Cardiac fibroblast (primary cell): ENCODE measurements at regions not wholly inside any gene's neighbourhood (a gene's known extent, or its start where the extent isn't known, plus 50 kb on each side); places are given as distances from the start of the nearest gene placed in this dataset.

Source experiments
- DNase-seq, 2 donors: peaks; one replicate each; pipeline versions ENCODE4 v3.0.0 to v3.0.0-alpha.2; 2010; ENCODE audit warnings: low read depth in 2 of 2
- H3K4me3 ChIP-seq, 2 donors: replicated peaks in 1 of 2; 1 replicate in 1 of 2; 2 replicates in 1 of 2; pipeline ENCODE4 v1.5.1; 2011; ENCODE audit warnings: low read depth in 2 of 2, low read length in 2 of 2, mild to moderate bottlenecking in 2 of 2, moderate library complexity in 1 of 2
- CTCF ChIP-seq: IDR thresholded peaks from one replicate; pipeline ENCODE4 v1.5.1; 2011; ENCODE audit warnings: low read depth, mild to moderate bottlenecking, low read length, inconsistent platforms

- no peak overlapping the region for H3K4me3 ChIP-seq
- DNase-seq: no peak
- no peak for TF ChIP-seq CTCF
These were observed 182.8 kb downstream of the SEC23IP start for GRCh38 chr10:120075349-120075748.

GRCh38 chr10:120076996-120077706, 184.6 kb downstream of the SEC23IP start:
- DNase-seq: no peak
- H3K4me3 ChIP-seq: no peak overlapping the region
- TF ChIP-seq CTCF: no peak

GRCh38 chr10:120077707-120078492, 185.4 kb downstream of the SEC23IP start:
- no peak for TF ChIP-seq CTCF
- no peak for DNase-seq
- no peak overlapping the region for H3K4me3 ChIP-seq

- no peak overlapping the region for H3K4me3 ChIP-seq
- no peak for TF ChIP-seq CTCF
- no peak for DNase-seq
These were observed 192.7 kb downstream of the SEC23IP start for GRCh38 chr10:120085096-120085796.

- TF ChIP-seq CTCF: no peak
- no peak overlapping the region for H3K4me3 ChIP-seq
- no peak for DNase-seq
These were observed 193.5 kb downstream of the SEC23IP start for GRCh38 chr10:120086066-120086465.

- TF ChIP-seq CTCF: no peak
- H3K4me3 ChIP-seq: no peak overlapping the region
- no peak for DNase-seq
These were observed 194.6 kb downstream of the SEC23IP start for GRCh38 chr10:120087109-120087508.
